HG03095 (cell line): ENCODE measurements at regions not wholly inside any gene's neighbourhood (a gene's known extent, or its start where the extent isn't known, plus 50 kb on each side); places are given as distances from the start of the nearest gene placed in this dataset.
"Not testable (repeated sequence)": the region's sequence is repeated elsewhere in the genome, so short reads cannot be mapped to it uniquely, and the experiment has no call there.

ENCODE experiments used
- ATAC-seq: cut with Tn5 transposase; IDR thresholded peaks from one replicate; pipeline ENCODE4 v1.9.1; 2021; ENCODE audit warnings: moderate library complexity; ENCODE audit not compliant: unreplicated experiment

DNA sequence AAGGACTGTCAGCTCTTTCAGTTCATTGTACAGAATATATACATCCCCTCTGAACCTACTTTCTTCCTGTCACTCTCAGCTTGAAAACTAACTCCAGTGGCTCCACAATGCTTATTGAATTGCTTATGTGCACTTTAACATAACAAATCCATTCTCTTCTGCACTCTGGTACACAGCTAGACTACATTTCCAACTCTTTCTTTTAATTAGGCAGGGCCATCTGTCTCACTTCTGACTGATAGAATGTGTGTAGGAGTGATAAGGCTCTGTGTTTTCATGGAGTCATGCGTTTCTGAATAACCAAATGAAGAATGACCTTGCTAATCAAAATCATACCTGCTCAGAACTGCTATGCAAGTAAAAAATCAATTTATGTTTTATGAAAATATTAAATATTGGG, 278.5 kb upstream of the CCDC179 start:
- ATAC-seq = no peak

GRCh38 chr11:23143022-23143421, 282.7 kb upstream of the CCDC179 start:
- ATAC-seq = no peak

- no peak for ATAC-seq
Measured at GRCh38 chr11:23151819-23152218, 291.5 kb upstream of the CCDC179 start.

- no peak for ATAC-seq
Measured at GRCh38 chr11:23155503-23155902, 295.2 kb upstream of the CCDC179 start.

DNA sequence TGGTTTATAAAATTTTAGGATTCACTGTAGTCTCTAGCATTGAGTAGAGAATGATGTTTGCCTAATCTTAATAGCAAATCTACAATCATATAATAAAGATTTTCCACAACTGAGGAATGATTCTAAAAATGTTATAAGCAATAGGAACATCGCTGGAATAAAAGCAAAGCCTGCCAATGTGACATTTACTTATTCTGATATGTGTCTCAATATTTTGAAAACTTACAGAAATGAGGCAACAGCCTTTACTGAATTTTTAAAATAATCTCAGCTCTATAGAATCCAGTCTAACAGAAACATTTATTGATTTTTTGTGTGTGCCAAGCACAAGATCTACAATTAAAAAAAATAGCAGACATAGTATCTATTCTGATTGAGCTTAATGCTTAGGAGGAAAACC, 303.7 kb upstream of the CCDC179 start:
- no peak for ATAC-seq

DNA sequence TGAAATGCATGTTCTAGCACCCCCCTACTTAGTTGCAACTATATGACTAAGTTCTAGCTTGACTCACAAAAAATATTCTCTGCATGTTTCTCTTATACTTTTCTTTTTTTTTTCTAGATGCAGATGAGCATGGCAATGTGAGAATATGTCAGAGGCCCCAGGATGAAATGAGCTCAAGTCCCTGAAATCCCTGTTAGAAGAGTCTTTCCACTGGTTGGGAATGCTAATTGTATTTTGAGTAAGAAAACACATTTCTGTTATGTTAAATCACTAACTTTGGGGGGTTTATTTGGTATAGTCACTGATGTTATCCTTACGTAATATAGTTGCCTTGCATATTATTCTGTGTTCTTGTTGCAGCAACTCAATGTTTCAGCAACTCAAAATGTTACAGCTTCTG, 306.1 kb upstream of the CCDC179 start:
- ATAC-seq = no peak

DNA sequence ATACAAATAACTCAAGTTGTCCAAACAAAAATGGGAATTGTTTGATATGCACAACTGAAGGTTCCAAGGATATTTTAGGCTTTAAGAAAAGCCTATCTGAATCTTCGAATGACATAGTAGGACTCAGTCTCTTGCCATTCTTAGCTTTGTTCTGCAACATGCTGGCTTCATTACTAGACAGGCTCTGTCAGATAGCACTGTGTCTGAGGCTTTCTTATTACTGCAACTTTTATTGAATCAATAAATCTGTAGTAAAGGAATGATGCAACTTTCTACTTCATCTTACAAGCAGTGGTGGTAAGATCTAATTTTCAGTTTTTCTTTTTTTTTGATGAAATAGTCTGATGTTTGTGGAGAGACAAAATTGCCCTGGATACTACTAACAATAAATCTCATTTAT, 319.3 kb upstream of the CCDC179 start:
- no peak for ATAC-seq

DNA sequence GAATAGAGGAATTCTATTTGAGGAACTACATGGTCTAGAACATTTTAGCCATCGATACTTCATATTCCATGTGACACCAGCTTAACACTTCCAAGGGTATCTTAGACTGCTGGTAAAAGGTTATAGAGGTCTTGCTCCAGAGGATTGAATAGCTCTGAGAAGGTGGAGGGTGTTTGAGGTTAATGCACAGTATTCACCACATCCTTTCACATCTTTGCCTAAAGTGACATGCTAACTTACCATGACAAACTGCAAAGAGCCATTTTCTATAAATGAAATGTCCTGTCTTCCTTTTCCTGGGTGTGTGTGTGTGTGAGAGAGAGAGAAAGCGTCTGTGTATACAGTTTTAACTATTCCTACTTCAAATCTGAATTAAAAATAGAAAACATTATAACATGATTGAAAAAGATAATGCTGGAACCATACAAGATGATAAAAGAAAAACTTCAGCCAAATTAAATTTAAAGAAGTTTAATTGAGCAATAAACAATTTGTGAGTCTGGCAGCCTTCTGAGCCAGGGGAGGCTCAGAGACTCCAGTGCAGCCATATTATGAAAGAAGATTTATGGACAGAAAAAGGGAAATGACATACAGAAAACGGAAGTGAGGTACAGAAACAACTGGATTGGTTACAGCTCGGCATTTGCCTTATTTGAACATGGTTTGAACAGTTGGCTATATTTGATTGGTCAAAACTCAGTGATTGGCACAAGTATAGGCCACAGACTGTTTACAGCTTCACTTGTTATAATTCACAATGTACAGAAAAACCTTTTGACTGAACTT, 320.9 kb upstream of the CCDC179 start:
- no peak for ATAC-seq

- ATAC-seq = no peak
Measured at GRCh38 chr11:23192256-23192655, 332.0 kb upstream of the CCDC179 start.

DNA sequence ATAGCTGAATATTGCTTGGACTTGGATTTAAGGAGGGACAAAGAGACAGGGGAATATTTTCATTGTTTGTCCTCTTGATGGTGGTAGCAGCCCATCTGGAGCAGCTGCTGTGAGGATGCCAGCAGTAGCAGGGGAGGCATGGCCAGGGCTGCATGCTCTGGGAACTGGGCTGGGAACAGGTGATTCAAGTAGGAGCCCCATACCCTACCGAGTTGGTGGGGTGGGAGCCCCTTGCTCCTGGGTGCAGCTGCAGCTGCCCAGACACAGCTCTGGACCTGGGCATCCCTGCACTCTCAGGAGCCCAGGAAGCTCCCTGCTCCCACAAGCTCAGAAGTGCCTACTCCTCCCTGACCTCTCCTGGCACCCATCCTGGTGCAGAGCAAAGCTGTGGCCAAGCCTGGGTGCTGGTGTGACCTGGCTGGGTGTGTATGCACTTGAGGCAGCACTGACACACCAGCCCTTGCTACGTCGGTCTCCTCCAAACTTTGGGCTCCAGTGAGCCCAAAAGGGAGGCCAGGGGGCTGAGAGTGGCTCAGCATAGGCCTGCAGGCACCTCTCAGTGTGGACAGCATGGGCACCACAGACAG, 341.8 kb upstream of the CCDC179 start:
- ATAC-seq = no peak

- ATAC-seq = no peak
Measured at GRCh38 chr11:23202611-23203010, 342.3 kb upstream of the CCDC179 start.

DNA sequence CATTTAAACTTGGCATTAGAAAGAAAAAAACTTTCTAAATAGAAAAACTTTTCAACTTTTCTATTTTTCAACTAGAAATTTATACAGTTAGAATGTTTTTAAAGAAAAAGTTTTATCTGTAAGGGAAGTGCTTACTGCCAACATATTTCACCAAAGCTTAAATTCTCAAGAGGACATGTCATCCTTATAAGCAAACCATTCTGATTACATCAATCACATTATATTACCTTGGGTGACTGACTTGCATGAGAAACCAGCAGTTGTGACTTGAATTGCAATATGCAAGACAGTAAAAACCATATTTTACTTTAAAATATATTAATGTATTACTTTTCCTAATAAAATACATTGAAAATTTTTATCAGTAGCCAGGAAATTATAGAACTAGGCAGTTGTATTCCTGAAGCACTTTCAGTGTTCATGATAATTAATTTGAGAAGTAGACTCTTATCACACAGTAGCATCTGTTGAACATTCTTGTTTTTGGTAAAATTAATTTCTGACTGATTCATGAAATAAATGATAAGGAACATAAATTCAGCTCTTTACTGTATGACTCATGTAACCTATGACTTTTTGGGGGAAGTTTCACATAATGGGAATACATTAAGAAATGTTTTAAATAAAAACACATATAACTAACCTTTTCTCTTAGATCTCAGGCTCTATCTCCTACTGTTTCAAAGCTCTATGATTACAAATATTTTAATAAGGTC, 345.0 kb upstream of the CCDC179 start:
- ATAC-seq = no peak

DNA sequence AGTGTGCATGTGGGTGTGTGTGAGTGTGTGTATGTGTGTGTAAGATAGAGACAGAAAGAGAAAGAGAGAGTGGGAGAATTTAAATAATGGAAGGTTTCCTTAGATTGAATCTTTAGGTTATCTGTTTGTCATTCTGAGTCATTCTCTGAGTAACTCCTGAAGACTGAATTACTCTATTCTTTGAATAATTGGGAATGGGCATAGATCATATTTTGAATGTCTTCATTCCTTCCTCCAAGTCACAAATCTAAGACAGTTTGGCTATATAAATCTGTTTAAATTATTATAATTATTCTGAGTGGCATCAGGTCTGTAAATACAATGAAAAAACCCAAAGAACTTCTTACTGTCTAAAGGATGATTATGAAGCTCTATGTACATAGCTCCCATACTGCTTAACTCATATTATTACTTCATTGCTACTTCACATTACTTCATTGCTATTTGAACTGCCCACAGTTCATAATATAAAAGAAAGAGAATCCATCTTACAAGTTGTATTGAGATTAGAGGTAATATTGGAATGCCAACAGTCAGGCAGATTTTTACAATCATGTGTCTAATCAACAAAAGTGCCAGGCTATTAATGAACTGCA, 346.6 kb upstream of the CCDC179 start:
- no peak for ATAC-seq

DNA sequence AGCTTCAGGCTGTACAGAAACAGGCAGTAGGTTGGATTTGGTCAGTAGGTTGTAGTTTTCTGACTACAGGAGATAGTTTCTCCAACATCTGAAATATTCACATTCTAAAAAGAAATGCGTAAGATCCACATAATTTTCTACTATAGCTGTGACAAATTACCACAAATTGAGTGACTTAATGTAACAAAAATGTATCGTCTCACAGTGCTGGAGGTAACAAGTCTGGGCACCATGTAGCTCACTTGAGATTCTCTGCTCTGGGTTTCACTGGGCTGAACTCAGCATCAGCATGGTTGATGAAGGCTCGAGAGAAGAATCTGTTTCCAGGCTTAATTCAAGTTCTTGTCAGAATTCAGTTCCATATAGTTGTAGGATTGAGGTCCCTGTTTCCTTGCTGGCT, 350.9 kb upstream of the CCDC179 start:
- no peak for ATAC-seq

DNA sequence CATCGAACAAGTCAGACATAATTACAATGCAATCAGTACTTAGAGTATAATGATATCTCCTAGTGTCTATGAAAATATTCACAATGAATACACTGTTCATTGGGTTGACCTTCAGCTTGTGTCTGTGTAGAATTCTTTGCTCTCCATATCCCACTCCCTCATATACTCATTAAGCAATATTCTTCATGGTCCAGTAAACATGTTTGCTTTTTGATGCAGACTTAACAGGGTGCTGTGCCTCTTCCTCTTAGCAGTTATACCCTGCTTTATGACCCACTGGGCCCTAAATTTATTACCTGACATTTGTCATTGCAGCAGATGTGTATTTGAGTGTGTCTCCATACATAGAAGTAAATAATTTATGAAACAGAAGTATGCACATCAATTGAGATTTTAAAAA, 352.5 kb upstream of the CCDC179 start:
- ATAC-seq = no peak

GRCh38 chr11:23217072-23217471, 356.8 kb upstream of the CCDC179 start:
- ATAC-seq = no peak

DNA sequence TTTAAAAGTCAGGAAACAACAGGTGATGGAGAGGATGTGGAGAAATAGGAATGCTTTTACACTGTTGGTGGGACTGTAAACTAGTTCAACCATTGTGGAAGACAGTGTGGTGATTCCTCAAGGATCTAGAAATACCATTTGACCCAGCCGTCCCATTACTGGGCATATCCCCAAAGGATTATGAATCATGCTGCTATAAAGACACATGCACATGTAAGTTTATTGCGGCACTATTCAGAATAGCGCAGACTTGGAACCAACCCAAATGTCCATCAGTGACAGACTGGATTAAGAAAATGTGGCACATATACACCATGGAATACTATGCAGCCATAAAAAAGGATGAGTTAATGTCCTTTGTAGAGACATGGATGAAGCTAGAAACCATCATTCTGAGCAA, 359.8 kb upstream of the CCDC179 start:
- ATAC-seq = not testable (repeated sequence)

DNA sequence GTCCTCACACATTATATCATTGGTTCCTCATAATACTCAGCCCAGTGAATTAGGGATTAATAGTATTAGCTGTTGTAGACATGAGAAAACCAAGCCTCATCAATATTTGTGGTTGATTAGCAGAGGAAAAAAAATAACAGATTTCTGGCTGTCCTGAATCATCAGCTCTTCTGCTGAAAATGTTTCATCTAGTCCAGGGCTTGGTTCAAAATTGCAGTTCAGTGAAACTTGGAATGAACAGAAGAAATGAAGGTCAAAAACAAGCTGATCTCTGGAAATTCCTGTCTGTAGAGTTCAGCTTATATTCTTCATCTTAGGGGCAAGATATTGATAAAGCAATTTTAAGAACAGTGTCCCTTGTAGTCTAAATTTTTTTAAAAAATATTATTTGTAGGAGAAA, 361.1 kb upstream of the CCDC179 start:
- no peak for ATAC-seq

DNA sequence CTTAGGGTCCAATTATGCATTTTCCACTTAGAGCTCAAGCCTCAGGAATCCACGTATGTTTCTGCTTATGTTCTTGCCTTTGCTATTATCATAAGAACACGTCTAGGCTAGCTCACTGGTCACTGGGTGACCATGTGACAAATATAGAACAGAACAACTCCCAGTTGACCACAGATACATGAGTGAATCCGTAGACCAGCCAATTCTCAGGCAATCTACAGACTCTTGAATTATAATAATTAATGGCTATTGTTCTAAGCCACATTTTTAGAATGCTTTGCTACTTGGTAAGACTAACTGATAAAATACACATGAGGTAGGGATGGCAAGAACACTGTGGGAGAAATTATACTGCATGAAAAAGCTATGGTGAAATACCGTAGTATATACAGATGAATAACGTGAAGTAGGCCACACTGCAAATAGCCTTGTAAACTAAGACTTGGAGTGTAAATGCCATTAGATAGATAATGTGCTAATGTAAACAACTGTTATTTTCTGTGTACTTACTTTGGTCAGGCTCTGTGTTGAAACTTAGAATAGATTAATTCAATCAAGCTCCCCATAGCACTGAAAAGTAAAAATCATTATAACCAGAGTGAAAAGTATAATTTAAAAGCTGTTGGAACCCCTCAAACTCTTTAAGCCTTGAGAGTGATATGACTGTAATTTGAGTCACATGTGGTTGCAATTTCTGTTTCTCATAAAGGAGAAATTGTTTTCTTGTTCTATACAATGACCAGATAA, 366.2 kb upstream of the CCDC179 start:
- ATAC-seq = no peak

- no peak for ATAC-seq
Measured at GRCh38 chr11:23227078-23227445, 366.8 kb upstream of the CCDC179 start.

DNA sequence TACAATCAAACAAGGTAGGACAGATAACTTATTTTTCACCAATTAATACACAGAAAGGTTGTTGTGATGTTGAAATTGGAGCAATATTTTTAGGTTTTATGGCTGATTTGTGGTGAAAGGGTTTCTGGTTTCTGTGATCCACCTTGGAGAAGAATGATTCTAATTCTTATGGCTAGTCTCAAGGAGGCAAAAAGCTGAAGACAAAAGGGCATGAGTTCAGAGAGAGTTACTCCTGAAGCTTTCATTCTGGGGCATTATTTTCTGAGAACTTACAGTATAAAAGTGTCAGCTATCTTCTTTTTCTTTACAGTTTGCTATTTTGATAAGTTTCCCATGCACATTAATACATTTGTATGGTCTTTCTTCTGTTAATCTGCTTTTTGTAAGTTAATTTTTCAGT, 372.4 kb upstream of the CCDC179 start:
- no peak for ATAC-seq
